NT2/D1 (cell line): ENCODE measurements at regions not wholly inside any gene's neighbourhood (a gene's known extent, or its start where the extent isn't known, plus 50 kb on each side); places are given as distances from the start of the nearest gene placed in this dataset.

Experiments used
- YY1 ChIP-seq: IDR thresholded peaks from 2 replicates; pipeline ENCODE4 v1.6.1; 2011; ENCODE audit not compliant: insufficient read length, insufficient read depth
- ZNF274 ChIP-seq: IDR thresholded peaks from 2 replicates; pipeline ENCODE4 v1.6.1; 2011; ENCODE audit warnings: mild to moderate bottlenecking, low read depth, low read length

DNA sequence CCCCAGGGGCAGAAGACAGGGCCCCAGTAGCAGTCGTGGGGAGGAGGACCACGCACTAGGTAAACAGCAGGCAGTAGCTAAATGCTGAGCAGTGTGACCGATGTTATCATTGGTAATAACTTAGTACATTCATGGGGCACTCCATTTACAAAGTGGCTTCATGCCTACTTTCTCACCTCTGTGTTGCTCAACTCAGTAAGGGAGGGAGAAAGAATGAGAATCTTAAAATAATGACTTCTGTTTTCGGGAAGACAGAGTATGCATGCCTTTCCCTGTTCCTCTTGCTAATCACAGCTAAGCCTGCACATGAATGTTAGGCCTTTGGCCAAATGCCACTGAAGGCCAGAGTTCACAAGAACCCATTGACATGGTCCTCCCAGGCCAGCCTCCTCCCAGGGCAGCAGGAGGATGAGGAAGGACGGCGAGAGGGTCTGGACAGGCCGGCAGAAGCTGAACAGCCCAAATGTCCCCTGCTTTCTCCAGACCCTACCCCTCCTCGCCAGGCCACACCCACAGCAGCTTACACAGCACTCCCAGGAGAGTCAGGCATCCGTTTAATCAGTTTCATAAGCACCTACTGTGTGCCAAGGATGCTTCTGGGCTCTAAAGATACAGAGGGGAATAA, 183.4 kb downstream of the ANKRD60 start:
- no peak for TF ChIP-seq YY1
- TF ChIP-seq ZNF274: no peak
